ENCODE measurements at regions not wholly inside any gene's neighbourhood (a gene's known extent, or its start where the extent isn't known, plus 50 kb on each side); places are given as distances from the start of the nearest gene placed in this dataset.

DNA sequence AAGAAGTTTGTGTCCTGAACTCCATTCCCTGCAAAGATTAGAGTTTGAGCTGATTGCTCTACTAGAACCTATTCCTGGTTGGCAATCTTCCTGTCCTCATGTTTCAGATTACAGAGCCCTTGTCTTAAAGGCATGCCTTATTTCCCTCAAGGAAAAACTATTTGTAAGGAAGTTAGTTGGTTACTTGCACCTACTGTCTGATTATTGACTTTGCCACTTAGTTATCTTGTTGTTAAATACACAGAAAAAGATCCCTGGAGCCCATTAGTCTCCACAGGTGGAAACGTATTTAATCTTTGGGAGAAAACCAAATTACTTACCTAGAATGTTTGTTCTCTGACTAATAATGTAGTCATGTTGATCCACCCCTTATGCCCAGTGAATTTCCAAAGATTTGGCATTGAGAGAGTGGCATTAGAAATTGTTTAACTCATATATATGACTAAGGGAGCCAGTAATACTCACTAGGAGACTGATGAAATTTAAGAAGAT is 132.3 kb upstream of the ELL2 start:
- TF ChIP-seq POLR2A (IDR thresholded peaks at IDR 0.05) (no peak), CTCF (IDR thresholded peaks at IDR 0.05) (no peak), EP300 (IDR thresholded peaks at IDR 0.05) (no peak)

Data from tibial nerve (tissue), 4 donors.